ENCODE measurements at regions not wholly inside any gene's neighbourhood (a gene's known extent, or its start where the extent isn't known, plus 50 kb on each side); places are given as distances from the start of the nearest gene placed in this dataset.
A peak's percentile ranks its signal among the peaks of the same experiment; 100 is the strongest.

DNA sequence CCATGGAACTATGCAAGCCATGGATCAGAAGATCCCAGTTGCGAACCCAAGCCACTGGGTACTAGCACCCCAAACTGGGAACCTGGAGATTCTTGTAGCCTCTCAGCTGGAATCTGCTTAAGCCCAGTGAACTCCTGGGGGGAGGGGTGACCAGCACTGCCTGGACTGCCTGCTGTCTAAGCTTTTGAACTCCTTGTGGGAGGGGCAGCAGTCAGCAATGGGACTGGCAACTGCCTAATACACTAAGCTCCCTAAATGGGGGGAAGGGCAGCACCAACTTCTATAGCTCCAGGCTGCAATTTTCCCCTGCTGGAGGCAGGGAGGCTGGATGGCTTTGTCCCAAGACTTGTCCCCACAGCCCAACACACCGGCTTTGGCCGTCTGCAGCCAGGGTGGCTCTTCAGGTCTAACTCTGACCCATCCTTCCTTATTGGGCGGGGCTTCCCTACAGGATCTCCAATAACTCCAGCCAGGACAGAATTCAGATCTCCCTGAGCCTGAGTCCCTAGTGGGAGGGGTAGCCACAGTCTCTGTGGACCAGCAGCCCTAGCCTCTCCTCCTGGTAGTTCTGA, 485.1 kb downstream of the SOX5 start:
- DNase-seq (ENCODE audit: low spot score) = no peak

- peak; percentile 47 for DNase-seq (ENCODE audit: low spot score)
Measured at GRCh38 chr12:23472329-23472971, 477.0 kb downstream of the SOX5 start.

DNA sequence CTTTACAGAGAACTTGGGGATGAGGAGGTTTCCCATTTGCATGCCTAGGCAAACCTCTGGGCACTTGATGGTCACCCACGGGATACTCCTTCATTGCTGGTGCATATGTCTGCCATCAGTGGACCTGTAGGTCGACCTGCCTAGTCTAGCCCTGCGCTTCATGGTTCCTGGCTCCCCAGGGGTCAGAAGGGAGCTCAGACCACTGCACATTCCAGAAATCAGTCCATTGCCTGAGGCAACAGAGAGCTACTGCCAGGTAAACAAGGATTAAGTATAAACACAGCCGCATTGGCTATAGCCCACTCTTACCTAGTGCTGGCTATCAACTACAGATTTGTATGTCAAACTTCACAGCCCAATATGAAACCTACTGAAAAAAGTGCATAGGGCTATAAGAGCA, 476.4 kb downstream of the SOX5 start:
- no peak for DNase-seq (ENCODE audit: low spot score)

DNA sequence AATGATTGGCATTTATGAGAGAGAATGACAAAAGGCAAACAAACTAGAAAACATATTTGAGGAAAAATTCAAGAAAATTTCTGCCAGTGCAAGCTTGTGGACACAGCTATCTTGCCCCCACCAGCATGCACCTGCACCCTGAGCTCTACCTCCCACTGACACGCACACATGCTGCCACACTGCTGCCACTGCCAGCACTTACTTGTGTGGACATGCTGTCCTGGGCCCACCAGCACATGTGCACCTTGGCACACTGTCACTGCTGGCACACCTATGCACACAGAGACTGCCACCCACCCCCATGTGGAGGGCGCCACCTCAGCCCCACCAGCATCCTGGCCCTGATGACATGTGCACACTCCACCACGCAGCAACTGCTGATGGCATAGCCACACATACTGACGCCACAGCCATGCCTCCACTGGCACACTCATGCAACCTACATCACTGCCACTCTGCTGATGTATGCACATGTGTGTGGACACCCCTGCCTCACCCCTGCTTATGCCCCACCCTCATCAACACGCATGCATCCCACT, 475.0 kb downstream of the SOX5 start:
- no peak for DNase-seq (ENCODE audit: low spot score)

Data from LoVo (cell line).